Suprapubic skin (tissue), 4 donors: ENCODE measurements at regions not wholly inside any gene's neighbourhood (a gene's known extent, or its start where the extent isn't known, plus 50 kb on each side); places are given as distances from the start of the nearest gene placed in this dataset.

Experiments
- DNase-seq, 2 donors: peaks; one replicate each; pipeline ENCODE4 v3.0.0-alpha.2; 2019; ENCODE audit warnings: low spot score in 2 of 2
- H3K27ac ChIP-seq: fragments of 200-600 bp; sonication (generic); one replicate; pipeline ENCODE4 v1.5.1; 2019
- H3K27me3 ChIP-seq: fragments of 200-600 bp; sonication (generic); one replicate; pipeline ENCODE4 v1.5.1; 2019
- H3K36me3 ChIP-seq: fragments of 200-600 bp; sonication (generic); one replicate; pipeline ENCODE4 v1.5.1; 2019
- H3K4me1 ChIP-seq: fragments of 200-600 bp; sonication (generic); one replicate; pipeline ENCODE4 v1.5.1; 2019
- H3K4me3 ChIP-seq: fragments of 200-600 bp; sonication (generic); one replicate; pipeline ENCODE4 v1.5.1; 2019; ENCODE audit warnings: mild to moderate bottlenecking
- H3K9me3 ChIP-seq: fragments of 200-600 bp; sonication (generic); one replicate; pipeline ENCODE4 v1.5.1; 2019
- EP300 ChIP-seq: sonication (generic); formaldehyde crosslinking; IDR thresholded peaks from one replicate; pipeline ENCODE4 v1.6.1; 2017; ENCODE audit warnings: antibody characterized with exemption
- POLR2A ChIP-seq, 2 donors: fragments of 450-650 bp; IDR thresholded peaks; one replicate each; pipeline ENCODE4 v1.6.1; 2017; ENCODE audit warnings: antibody characterized with exemption in 2 of 2, mild to moderate bottlenecking in 2 of 2, moderate library complexity in 2 of 2
- POLR2AphosphoS5 ChIP-seq, 3 donors: sonication (generic); formaldehyde crosslinking; IDR thresholded peaks; one replicate each; pipeline ENCODE4 v1.6.1; 2017; ENCODE audit warnings: antibody characterized with exemption in 3 of 3
- WGBS: methylation state at CpG from one replicate; pipeline ENCODE4 v1.1.5; 2018; 5-methylcytosine and 5-hydroxymethylcytosine counted together
- TF ChIP-seq, protein P1 (sequence below), 2 donors: fragments of 200-600 bp in 1 of 2; fragments of 450-650 bp in 1 of 2; sonication (generic) in 1 of 2; IDR thresholded peaks; one replicate each; pipeline ENCODE4 v1.5.1; 2016 to 2019; ENCODE audit warnings: antibody characterized with exemption in 2 of 2, mild to moderate bottlenecking in 1 of 2, moderate library complexity in 1 of 2

DNA sequence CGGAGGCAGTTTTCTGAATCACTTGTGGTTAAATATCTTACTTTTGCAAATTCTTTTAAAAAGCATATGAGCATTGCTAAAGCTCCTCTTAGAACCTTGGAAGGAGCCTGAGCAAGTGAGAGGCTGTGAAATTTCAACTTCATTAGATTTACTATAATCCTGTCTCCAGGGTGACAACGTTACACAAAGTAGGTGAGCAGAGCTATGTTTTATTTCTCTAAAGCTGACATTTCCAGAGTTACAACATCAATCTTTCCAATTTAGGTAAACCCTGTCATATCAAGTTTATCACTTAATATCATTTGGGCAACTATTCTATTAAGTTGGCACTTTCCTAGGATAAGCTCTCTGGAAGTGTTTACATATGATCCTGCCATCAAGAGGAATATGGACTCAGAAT is 544.9 kb upstream of the CBLB start:
- Histone ChIP-seq H3K27me3 (no peaks in the 10 kb centered on the region), H3K27ac (no peak overlapping the region), H3K4me1 (no peaks in the 10 kb centered on the region), H3K9me3 (no peaks in the 10 kb centered on the region), H3K36me3 (no peaks in the 10 kb centered on the region), H3K4me3 (no peak overlapping the region)
- TF ChIP-seq POLR2A (IDR thresholded peaks at IDR 0.05) = no peak
- TF ChIP-seq, protein P1, sequence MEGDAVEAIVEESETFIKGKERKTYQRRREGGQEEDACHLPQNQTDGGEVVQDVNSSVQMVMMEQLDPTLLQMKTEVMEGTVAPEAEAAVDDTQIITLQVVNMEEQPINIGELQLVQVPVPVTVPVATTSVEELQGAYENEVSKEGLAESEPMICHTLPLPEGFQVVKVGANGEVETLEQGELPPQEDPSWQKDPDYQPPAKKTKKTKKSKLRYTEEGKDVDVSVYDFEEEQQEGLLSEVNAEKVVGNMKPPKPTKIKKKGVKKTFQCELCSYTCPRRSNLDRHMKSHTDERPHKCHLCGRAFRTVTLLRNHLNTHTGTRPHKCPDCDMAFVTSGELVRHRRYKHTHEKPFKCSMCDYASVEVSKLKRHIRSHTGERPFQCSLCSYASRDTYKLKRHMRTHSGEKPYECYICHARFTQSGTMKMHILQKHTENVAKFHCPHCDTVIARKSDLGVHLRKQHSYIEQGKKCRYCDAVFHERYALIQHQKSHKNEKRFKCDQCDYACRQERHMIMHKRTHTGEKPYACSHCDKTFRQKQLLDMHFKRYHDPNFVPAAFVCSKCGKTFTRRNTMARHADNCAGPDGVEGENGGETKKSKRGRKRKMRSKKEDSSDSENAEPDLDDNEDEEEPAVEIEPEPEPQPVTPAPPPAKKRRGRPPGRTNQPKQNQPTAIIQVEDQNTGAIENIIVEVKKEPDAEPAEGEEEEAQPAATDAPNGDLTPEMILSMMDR (IDR thresholded peaks at IDR 0.05) = no peak
- WGBS = 43% methylated on average over 2 of the region's 2 CpGs
- no peak for DNase-seq

DNA sequence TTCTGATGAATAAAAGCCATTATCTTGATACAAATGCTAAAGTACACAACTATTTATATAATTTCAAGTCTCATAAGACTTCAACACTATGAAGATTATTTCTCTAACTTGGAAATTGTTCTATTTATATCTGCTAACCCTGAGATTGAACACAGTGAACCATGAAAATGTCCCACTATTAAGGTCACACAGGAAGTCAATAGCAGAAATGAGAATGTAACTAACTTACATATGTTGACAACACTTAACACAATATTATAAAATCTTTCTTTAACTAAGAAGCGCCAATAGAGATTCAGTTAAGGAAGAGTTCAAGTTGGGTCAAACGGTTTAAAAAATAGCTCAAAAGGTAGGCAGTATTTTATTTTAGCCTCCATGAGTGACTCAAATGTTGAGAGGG is 551.8 kb upstream of the CBLB start:
- H3K4me3 ChIP-seq = no peak overlapping the region
- no peaks in the 10 kb centered on the region for H3K36me3 ChIP-seq
- TF ChIP-seq POLR2A (IDR thresholded peaks at IDR 0.05) = no peak
- no peak for TF ChIP-seq POLR2AphosphoS5 (IDR thresholded peaks at IDR 0.05)
- no peak for TF ChIP-seq EP300
- TF ChIP-seq, protein P1 (IDR thresholded peaks at IDR 0.05) = no peak
- WGBS = 94% methylated on average over 2 of the region's 2 CpGs
- DNase-seq = no peak
- no peak overlapping the region for H3K27ac ChIP-seq
- H3K27me3 ChIP-seq = no peaks in the 10 kb centered on the region
- peaks cover 5% of the 10 kb centered on the region for H3K4me1 ChIP-seq
- H3K9me3 ChIP-seq = no peaks in the 10 kb centered on the region

DNA sequence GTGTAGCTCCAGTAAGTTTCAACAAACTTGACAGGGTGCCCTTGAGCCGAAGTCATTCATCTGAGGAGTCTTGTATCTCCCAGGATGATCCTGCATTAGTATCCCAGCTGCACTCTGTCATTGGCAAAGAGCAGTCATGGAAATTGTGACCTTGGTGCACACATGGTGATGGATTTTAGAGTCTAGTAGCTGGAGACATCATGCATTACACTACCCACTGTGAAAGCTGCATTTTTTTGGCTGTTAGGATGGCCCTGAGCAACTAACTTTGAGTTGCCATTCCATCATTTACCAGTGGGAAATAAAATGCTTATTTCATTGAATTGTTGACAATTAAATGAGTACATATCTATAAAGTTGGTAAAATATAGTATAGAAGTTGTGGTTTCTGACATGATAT is 552.6 kb upstream of the CBLB start:
- Histone ChIP-seq H3K9me3 (no peaks in the 10 kb centered on the region), H3K4me3 (no peak overlapping the region), H3K27me3 (no peaks in the 10 kb centered on the region), H3K27ac (no peak overlapping the region), H3K36me3 (no peaks in the 10 kb centered on the region), H3K4me1 (peaks cover 9% of the 10 kb centered on the region)
- TF ChIP-seq, protein P1 (IDR thresholded peaks at IDR 0.05) = no peak
- TF ChIP-seq EP300 = no peak
- no peak for TF ChIP-seq POLR2A (IDR thresholded peaks at IDR 0.05)
- TF ChIP-seq POLR2AphosphoS5 (IDR thresholded peaks at IDR 0.05) = no peak
- WGBS = 100% methylated on average over 1 of the region's 1 CpG
- DNase-seq = no peak

GRCh38 chr3:106421909-106422308 is 553.1 kb upstream of the CBLB start:
- H3K4me3 ChIP-seq = no peak overlapping the region
- TF ChIP-seq, protein P1 (IDR thresholded peaks at IDR 0.05) = no peak
- TF ChIP-seq POLR2A (IDR thresholded peaks at IDR 0.05) = no peak
- H3K27ac ChIP-seq = no peak overlapping the region
- DNase-seq = no peak
- H3K9me3 ChIP-seq = no peaks in the 10 kb centered on the region
- no peaks in the 10 kb centered on the region for H3K27me3 ChIP-seq
- peaks cover 9% of the 10 kb centered on the region for H3K4me1 ChIP-seq
- no peaks in the 10 kb centered on the region for H3K36me3 ChIP-seq

DNA sequence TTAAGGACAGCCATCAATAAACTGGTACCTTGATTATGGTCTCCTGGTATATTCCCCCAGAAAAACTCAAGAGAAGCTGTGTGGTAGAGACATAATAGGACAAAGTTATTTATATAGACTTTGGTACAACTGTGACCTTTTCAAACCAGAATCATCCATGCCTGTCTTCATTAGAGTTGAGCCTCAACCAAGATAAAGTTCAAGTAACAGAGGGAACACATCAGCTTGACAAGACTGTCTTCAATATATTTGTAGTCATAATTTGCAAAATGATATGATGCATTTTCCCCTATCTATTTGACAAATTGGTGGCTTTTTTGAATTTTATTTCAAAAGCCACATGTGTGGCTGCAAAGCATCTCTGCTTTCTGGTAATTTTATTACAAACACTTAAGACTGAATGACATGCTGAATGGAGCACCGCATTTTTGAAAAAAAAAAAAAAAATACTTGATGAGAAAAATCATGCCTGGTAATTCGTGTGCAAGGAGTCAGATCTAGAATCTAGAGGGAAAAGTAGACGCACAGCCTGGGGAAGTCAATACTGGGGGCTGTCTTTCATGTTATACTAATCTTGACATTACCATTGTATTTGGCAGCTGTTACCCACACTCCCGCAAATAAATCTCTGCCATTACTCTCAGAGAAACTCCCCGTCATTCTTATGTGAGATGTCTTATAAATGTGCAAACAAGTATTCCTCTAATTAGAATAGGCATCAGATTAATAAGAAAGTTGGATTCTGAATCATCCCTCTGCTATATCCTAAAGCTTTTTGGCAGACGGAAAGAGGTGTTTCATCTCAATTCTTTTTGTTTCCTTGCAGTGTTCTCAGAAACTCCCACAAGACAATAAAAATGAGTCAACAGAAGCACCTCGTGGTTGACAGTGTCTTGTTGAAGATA is 554.8 kb upstream of the CBLB start:
- TF ChIP-seq, protein P1 (IDR thresholded peaks at IDR 0.05) = no peak
- TF ChIP-seq POLR2A (IDR thresholded peaks at IDR 0.05) = no peak
- no peak for TF ChIP-seq POLR2AphosphoS5 (IDR thresholded peaks at IDR 0.05)
- Histone ChIP-seq H3K27ac (no peak overlapping the region), H3K27me3 (no peaks in the 10 kb centered on the region), H3K9me3 (no peaks in the 10 kb centered on the region), H3K4me1 (peaks cover 12% of the 10 kb centered on the region), H3K4me3 (no peak overlapping the region), H3K36me3 (no peaks in the 10 kb centered on the region)
- no peak for DNase-seq
- WGBS = 38% methylated on average over 7 of the region's 7 CpGs
